ENCODE measurements at regions not wholly inside any gene's neighbourhood (a gene's known extent, or its start where the extent isn't known, plus 50 kb on each side); places are given as distances from the start of the nearest gene placed in this dataset.
"Not testable (repeated sequence)": the region's sequence is repeated elsewhere in the genome, so short reads cannot be mapped to it uniquely, and the experiment has no call there.

- not testable (repeated sequence) for ATAC-seq; H3K27me3 Mint-ChIP-seq (ENCODE audit: low read depth); H3K9me3 Mint-ChIP-seq; H3K36me3 Mint-ChIP-seq (ENCODE audit: insufficient read depth)
- H3K4me1 Mint-ChIP-seq (ENCODE audit: low read depth): peaks cover 36% of the 10 kb centered on the region
- peak overlapping the region; percentile 79 for H3K4me3 Mint-ChIP-seq
- DNase-seq: peak; percentile 10
These were observed 118.9 kb downstream of the UNC93B1 start for GRCh38 chr11:67884761-67885558.

- not testable (repeated sequence) for H3K36me3 Mint-ChIP-seq (ENCODE audit: insufficient read depth); H3K27me3 Mint-ChIP-seq (ENCODE audit: low read depth); H3K9me3 Mint-ChIP-seq; ATAC-seq; DNase-seq
- Mint-ChIP-seq H3K4me1 (ENCODE audit: low read depth) (peaks cover 36% of the 10 kb centered on the region), H3K4me3 (peak overlapping the region; percentile 79)
These were observed 119.7 kb downstream of the UNC93B1 start for GRCh38 chr11:67884073-67884757.

- H3K9me3 Mint-ChIP-seq; H3K36me3 Mint-ChIP-seq (ENCODE audit: insufficient read depth); H3K27me3 Mint-ChIP-seq (ENCODE audit: low read depth); ATAC-seq; DNase-seq; H3K4me3 Mint-ChIP-seq: not testable (repeated sequence)
- peaks cover 41% of the 10 kb centered on the region for H3K4me1 Mint-ChIP-seq (ENCODE audit: low read depth)
These were observed 121.6 kb downstream of the UNC93B1 start for GRCh38 chr11:67882304-67882703.

GRCh38 chr11:67881836-67882235 is 122.1 kb downstream of the UNC93B1 start:
- ATAC-seq; H3K27me3 Mint-ChIP-seq (ENCODE audit: low read depth); H3K4me3 Mint-ChIP-seq; H3K36me3 Mint-ChIP-seq (ENCODE audit: insufficient read depth); DNase-seq; H3K9me3 Mint-ChIP-seq: not testable (repeated sequence)
- H3K4me1 Mint-ChIP-seq (ENCODE audit: low read depth): peaks cover 41% of the 10 kb centered on the region

GRCh38 chr11:67880594-67881196 is 123.2 kb downstream of the UNC93B1 start:
- not testable (repeated sequence) for ATAC-seq; H3K36me3 Mint-ChIP-seq (ENCODE audit: insufficient read depth)
- H3K4me1 Mint-ChIP-seq (ENCODE audit: low read depth): peaks cover 32% of the 10 kb centered on the region

GRCh38 chr11:67878666-67879065 is 125.2 kb downstream of the UNC93B1 start:
- peaks cover 16% of the 10 kb centered on the region for H3K4me1 Mint-ChIP-seq (ENCODE audit: low read depth)
- H3K27me3 Mint-ChIP-seq (ENCODE audit: low read depth); DNase-seq; H3K4me3 Mint-ChIP-seq; H3K9me3 Mint-ChIP-seq; H3K36me3 Mint-ChIP-seq (ENCODE audit: insufficient read depth); ATAC-seq: not testable (repeated sequence)

More at GRCh38 chr11:67880594-67881196, 123.2 kb downstream of the UNC93B1 start:
- DNase-seq; H3K27me3 Mint-ChIP-seq (ENCODE audit: low read depth); H3K4me3 Mint-ChIP-seq; H3K9me3 Mint-ChIP-seq: not testable (repeated sequence)

GRCh38 chr11:67877316-67877715 is 126.6 kb downstream of the UNC93B1 start:
- peaks cover 10% of the 10 kb centered on the region for H3K4me1 Mint-ChIP-seq (ENCODE audit: low read depth)
- not testable (repeated sequence) for H3K4me3 Mint-ChIP-seq; H3K36me3 Mint-ChIP-seq (ENCODE audit: insufficient read depth); H3K9me3 Mint-ChIP-seq; ATAC-seq; H3K27me3 Mint-ChIP-seq (ENCODE audit: low read depth); DNase-seq

GRCh38 chr11:67873223-67873622 is 130.7 kb downstream of the UNC93B1 start:
- not testable (repeated sequence) for ATAC-seq; H3K36me3 Mint-ChIP-seq (ENCODE audit: insufficient read depth); DNase-seq; H3K4me1 Mint-ChIP-seq (ENCODE audit: low read depth); H3K4me3 Mint-ChIP-seq; H3K9me3 Mint-ChIP-seq; H3K27me3 Mint-ChIP-seq (ENCODE audit: low read depth)

- H3K36me3 Mint-ChIP-seq (ENCODE audit: insufficient read depth); H3K4me1 Mint-ChIP-seq (ENCODE audit: low read depth); H3K4me3 Mint-ChIP-seq; DNase-seq; H3K9me3 Mint-ChIP-seq; ATAC-seq; H3K27me3 Mint-ChIP-seq (ENCODE audit: low read depth): not testable (repeated sequence)
These were observed 132.7 kb downstream of the UNC93B1 start for GRCh38 chr11:67871168-67871567.

- H3K27me3 Mint-ChIP-seq (ENCODE audit: low read depth); DNase-seq; H3K36me3 Mint-ChIP-seq (ENCODE audit: insufficient read depth); H3K4me3 Mint-ChIP-seq; H3K9me3 Mint-ChIP-seq; H3K4me1 Mint-ChIP-seq (ENCODE audit: low read depth); ATAC-seq: not testable (repeated sequence)
These were observed 141.0 kb downstream of the UNC93B1 start for GRCh38 chr11:67862896-67863295.

GRCh38 chr11:67859513-67860161 is 144.3 kb downstream of the UNC93B1 start:
- not testable (repeated sequence) for H3K4me1 Mint-ChIP-seq (ENCODE audit: low read depth); ATAC-seq; H3K4me3 Mint-ChIP-seq

GRCh38 chr11:67850747-67851146 is 153.2 kb downstream of the UNC93B1 start:
- not testable (repeated sequence) for H3K4me3 Mint-ChIP-seq; DNase-seq; H3K9me3 Mint-ChIP-seq; H3K36me3 Mint-ChIP-seq (ENCODE audit: insufficient read depth); H3K4me1 Mint-ChIP-seq (ENCODE audit: low read depth); ATAC-seq; H3K27me3 Mint-ChIP-seq (ENCODE audit: low read depth)

More at GRCh38 chr11:67859513-67860161, 144.3 kb downstream of the UNC93B1 start:
- H3K9me3 Mint-ChIP-seq; H3K36me3 Mint-ChIP-seq (ENCODE audit: insufficient read depth); H3K27me3 Mint-ChIP-seq (ENCODE audit: low read depth): not testable (repeated sequence)
- DNase-seq: peak; percentile 64

- not testable (repeated sequence) for H3K9me3 Mint-ChIP-seq; H3K27me3 Mint-ChIP-seq (ENCODE audit: low read depth); H3K4me3 Mint-ChIP-seq; H3K36me3 Mint-ChIP-seq (ENCODE audit: insufficient read depth); H3K4me1 Mint-ChIP-seq (ENCODE audit: low read depth); DNase-seq; ATAC-seq
These were observed 154.1 kb downstream of the UNC93B1 start for GRCh38 chr11:67849766-67850165.

Measured in activated T-cell treated with anti-CD3 and anti-CD28 coated beads, Interleukin-2, amount 50 U/mL, for 4 hours (primary cell).